Vagina (tissue), 2 donors: ENCODE measurements at regions not wholly inside any gene's neighbourhood (a gene's known extent, or its start where the extent isn't known, plus 50 kb on each side); places are given as distances from the start of the nearest gene placed in this dataset.

Experiments
- POLR2A ChIP-seq, 2 donors: fragments of 450-650 bp; IDR thresholded peaks; one replicate each; pipeline ENCODE4 v1.6.1; 2017; ENCODE audit warnings: antibody characterized with exemption in 2 of 2, mild to moderate bottlenecking in 2 of 2, moderate library complexity in 2 of 2
- POLR2AphosphoS5 ChIP-seq, 2 donors: sonication (generic); formaldehyde crosslinking; IDR thresholded peaks; one replicate each; pipeline ENCODE4 v1.9.0; 2017; ENCODE audit warnings: antibody characterized with exemption in 2 of 2, mild to moderate bottlenecking in 2 of 2, low read depth in 1 of 2; ENCODE audit not compliant: insufficient read depth in 1 of 2

GRCh38 chr5:158434749-158435148 lies 575.8 kb upstream of the CLINT1 start:
- no peak for TF ChIP-seq POLR2A (IDR thresholded peaks at IDR 0.05)
- TF ChIP-seq POLR2AphosphoS5 (IDR thresholded peaks at IDR 0.05; ENCODE audit: insufficient read depth in 1 of 2, low read depth in 1 of 2), result no peak
